NCI-H2171 (cell line): ENCODE measurements at regions not wholly inside any gene's neighbourhood (a gene's known extent, or its start where the extent isn't known, plus 50 kb on each side); places are given as distances from the start of the nearest gene placed in this dataset.

Experiments
- DNase-seq: peaks from one replicate; lab custom pipeline; 2025; lab: John Stamatoyannopoulos, UW

DNA sequence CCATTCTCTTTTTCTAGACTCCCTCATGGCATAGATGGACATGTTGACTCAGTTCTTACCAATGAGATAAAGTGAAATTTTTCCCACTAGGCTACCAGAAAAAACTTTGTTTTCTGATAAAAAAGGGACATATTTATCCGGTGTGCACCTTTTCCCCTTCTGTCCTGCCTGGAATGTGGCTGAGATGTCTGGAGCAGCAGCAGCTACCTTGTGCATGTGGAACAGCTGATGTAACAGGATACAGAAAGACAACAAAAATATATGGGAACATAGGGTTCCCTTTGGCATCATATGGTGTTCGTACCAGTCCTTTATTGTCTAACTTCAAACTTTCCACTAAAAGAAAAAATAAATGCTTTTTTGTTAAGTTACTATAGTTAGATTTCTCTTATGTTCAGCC lies 460.2 kb upstream of the HS6ST1 start:
- DNase-seq, result no peak

DNA sequence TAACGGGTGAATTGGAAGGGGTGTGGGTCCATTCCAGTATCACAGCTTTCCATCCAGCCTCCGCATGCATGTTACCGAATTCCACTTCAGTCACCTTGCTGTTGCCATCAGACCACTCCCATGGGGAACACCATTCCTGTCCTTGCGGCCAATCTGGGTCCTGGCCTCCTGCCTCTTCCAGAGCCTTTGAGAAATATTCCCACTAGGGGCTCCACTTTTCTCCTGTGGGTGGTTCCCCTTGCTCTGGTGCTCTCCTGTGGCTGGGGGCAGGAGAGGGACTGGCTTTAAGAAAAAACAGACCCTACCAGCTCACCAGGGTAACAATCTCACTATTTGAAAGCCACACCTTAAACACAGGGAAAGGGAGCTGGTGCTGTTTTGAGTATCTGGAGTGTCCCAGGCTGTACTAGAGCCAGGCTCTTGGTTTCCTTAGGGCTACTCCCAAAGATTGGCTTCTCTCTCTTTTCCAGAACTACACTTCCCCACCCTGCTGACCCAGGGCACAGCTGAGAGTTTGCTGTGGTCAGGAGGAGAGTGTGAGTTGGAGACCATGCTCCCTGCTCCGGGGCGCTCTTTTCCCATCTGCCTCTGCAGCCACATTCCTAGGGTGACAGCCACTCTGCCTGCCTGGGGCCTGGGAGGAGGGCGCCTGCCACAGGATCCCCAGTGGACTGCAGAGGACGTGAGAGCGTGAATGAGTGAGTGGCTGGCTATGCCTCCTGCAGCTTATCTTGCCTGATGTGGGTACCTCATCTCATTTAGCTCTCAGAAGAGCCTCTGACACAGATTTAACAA lies 460.8 kb upstream of the HS6ST1 start:
- no peak for DNase-seq

DNA sequence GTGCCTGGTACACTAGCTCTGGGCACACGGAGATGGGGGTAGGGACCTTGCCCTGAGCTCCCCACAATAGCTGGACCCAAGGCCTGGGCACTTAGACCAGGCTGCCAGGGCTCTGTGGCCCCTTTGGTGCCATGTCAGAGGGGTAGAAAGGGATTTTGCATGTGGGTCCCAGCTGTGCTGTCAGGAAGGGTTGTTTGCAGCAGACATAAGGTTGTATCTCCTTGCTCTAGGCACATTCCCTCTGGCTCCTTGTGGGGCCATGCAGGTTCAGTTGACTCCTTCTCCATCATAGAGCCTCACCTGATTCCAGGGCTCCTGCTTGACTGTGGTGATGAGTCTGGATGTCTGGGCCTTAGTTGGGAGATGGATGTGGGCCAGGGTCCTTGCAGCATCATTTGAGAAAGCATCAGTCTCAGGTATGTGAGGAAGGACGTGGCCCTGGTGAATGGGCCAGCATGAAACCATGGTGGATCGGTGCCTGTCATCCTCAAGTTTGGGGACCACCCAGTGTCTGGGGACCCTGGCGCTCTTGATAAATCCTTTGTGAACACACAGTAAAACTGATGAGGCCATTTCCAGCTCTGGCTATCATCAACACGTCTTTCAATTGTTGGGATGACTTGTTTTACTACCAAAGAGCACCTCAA lies 461.9 kb upstream of the HS6ST1 start:
- no peak for DNase-seq

DNA sequence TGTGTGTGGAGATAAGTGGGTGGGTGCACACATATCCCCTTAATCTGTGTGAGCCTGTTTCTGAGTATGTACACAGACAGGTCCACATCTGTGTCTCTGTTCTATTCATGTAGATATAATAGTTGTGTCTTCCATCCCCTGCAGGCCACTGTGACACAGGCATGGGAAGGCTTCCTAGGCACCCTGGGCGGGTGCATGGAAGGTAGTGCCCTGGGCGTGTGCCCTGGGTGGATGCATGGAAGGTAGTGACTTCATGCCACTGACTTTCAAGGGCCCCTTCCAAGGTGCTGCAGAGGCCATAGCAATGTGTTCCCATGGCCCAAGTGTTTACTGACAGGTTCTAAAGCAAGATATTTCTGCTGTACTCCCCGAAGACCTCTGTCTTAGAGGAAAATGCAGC lies 462.5 kb upstream of the HS6ST1 start:
- no peak for DNase-seq

DNA sequence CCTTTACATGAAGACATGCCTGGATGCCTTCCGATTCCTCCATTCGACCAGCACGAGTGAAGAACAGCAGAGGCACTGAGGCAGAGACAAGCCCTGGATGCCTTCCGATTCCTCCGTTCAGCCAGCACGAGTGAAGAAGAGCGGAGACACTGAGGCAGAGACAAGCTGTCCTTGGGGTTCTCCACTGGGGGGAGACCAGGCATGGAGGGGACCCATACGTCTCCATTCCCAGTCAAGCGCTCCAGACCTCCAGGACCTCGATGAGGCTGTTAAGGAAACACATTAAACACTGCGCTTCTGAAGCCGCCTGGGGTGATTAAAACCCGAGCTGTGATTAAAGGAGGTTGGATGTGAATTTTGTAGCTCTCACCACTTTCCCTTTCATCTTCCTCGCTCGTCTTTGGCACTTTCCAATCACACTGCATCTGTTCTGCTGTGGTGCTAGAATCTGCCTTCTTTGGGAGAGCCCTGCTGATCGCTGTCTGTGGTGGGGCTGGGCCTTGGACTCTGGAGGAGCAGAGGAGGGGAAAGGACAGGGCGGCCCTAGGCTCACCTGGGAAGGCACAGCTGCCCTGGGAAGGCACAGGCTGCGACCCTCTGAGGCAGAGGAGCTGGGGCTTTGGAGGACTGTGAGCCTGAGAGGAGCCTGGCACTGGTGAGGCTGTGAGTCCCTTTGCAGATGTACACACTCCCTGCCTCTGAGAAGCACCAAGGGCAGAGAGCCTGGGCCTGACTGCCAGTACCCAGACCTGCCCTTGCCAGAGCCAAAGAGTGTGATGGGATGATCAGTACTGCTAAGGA lies 463.1 kb upstream of the HS6ST1 start:
- DNase-seq, result no peak

DNA sequence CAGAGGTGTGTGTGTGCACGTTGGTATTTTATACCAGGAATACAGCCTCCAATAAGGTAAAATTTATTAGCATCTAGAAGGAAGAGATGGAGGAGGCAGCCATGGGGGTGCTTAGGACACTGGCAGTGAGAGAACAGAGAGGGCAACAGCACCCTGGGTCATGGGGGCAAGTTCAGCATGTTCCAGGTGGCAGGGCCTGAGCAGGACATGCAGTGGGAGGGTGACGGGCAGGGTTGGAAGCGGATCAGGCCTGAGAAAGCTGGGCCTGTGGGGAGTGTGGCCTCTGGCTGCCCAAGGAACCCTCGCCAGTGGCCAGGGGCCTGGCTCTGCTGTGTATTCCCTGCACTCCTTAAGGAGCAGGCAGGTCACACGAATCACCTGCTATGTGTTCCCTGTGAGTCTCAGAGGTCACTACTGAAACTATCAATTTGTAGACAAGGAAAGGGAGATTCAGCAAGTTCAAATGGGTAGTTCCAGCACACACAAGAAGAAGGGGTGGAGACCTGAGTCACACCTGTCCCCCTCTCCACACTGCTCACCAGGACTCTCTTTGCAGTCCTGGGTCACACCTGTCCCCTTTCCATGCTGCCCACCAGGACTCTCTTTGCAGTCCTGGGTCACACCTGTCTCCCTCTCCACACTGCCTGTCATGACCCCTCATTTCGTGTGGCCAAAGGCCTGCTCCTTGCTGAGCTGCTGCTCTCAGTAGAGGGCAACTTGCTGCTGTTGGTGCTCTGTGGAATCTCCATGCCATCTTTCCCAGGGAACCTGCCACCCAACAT lies 463.9 kb upstream of the HS6ST1 start:
- no peak for DNase-seq

DNA sequence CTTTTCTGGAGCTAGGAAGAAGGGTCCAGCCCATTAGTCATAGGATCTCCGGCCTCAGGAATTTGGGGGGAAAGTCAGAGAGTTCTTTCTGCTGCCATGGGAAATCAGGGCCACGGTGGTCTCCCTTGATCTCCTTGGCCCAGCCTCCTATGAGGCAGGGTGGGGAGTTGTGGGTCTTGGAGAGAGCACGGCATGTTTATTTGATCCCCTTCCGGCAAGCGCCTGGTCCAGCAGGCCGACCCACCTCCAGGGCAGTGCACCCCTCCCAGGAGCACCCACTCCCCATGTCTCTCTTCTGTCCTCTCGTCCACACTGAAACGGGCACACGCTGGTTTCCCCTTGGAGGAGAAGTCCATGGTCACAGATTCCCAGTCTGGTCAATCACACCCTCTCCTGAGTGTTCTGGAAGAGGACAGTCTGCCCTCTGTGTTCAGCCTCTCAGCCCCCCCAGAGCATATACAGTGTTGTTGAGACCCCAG lies 464.6 kb upstream of the HS6ST1 start:
- no peak for DNase-seq

DNA sequence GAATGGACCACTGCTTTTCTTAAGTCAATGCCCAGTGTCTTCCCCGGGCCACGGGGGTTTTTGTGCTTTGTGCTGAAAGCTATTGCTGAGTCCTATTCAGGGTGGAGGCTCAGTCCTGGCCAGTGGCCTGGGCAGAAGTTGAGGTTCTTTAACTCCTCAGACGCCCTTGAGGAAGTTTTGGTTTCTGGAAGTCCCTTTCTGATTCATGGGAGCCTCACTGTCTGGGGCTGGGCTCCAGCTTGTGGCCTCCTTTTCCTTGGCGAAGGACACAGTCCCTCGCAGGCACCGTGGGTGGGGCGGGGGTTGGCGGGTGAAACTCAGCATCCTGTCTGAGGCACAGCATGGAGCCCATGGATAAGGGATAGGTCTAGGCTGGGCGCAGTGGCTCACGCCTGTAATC lies 465.2 kb upstream of the HS6ST1 start:
- DNase-seq, result no peak

DNA sequence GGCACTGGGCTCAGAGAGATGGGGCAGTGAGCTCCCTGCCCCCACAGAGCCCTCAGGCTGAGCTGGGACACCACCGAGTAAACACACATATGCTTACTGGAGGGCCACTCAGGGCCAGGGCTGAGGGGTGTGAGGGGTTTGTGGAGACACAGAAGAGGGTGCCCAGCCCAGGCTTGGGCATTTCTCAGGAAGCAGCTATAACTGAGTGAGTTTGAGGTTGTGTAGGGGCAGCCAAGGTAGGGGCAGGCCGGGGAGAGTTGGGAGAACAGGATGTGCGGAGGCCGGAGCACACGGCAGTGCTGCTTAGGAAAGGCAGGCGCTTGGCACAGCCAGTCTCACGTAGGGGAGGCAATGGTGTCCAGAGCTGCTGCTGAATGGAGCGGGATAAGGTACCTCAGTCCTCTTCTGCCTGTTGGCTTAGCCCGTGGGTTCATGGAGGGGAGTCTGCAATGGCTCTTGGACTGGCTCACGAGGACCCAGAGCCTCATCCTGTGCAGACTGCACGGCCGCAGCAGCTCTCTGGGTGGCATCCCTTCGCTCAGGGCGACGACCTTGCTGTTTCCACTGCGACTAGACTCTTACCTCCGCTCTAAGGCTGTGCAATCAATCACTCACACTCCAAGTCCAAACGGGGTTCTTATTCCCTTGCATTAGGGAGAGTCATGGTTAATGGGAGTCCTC lies 466.1 kb upstream of the HS6ST1 start:
- no peak for DNase-seq

DNA sequence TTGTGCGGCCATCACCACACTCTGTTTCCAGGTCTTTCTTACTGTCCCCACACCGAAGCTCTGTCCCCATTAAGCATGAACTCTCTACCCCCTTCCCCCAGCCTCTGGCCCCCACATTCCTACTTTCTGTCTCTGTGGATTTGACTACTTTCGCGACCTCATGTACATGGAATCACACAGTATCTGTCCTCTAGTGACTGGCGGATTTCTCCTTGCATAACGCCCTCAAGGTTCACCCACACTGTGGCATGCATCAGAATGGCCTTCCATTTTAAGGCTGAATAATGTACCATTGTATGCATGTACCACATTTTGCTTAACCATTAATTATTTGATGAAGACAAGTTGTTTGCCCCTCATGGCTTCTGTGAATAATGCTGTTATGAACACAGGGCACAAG lies 467.6 kb upstream of the HS6ST1 start:
- DNase-seq, result no peak

DNA sequence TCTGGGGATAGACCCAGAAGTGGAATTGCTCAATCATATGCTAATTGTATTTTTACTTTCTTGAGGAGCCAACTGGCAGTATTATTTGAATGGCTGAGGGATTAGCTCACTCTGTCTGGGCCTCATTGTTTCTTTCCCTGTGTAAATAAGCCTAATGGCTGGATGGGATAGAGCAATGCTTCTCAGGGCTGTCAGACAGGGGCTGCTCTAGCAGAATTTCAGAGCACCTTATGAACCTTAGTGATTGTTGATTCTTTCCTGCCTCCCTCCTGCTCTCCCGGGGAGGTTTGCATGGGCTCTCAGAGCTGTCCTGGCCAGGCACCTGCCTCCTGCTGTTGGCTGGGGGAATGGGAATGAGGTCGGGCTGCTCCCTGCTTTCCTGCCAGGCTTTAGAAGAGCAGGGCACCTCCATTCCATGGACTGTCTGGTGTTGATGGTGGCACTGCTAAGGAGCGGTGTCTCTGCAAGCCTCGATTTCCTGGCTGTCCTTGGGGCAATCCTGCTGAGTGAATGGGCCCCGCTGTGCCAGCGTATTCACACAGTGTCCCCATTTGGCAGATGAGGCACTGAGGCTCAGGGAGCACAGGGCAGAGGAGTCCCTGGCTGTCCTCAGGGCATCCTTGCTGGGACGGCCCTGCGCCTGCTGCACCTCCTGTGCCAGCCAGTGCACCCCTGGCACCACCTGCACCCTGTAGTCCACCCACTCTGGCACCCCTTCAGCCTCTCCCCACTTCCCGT lies 468.2 kb upstream of the HS6ST1 start:
- no peak for DNase-seq

DNA sequence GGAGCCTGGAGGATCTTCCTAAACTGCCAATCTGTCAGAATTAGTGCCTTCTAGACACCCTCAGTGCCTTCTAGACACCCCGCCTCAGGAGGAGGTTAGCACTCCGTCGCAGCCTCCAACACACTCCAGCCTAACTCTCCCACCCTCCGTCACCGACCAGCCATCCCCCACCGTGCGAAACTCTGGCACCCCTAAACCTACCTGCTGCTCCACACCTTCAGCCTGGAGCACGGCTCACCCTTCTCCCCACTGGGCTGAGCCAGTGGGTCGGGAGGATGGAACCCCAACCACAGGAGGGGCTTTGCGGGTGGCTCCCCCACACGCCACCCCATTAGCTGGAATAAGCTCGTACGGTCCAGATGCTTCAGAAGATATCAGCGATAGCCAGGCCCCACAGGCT lies 468.9 kb upstream of the HS6ST1 start:
- no peak for DNase-seq

DNA sequence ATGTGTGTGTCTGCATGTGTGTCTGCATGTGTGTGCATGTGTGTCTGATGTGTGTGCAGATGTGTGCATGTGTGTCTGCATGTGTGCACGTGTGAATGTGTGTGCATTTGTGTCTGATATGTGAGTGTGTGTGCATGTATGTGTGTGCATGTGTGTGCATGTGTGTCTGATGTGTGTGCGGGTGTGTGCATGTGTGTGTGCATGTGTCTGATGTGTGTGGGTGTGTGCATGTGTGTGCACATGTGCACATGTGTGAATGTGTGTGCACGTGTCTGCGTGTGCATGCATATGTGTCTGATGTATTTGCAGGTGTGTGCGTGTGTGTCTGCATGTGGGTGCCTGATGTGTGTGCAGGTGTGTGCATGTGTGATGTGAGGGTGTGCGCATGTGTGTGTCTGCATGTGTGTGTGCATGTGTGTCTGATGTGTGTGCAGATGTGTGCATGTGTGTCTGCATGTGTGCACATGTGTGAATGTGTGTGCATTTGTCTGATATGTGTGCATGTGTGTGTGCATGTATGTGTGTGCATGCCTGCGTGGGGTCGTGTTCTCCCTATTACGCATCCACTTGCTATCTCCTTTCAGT lies 470.1 kb upstream of the HS6ST1 start:
- DNase-seq, result no peak

DNA sequence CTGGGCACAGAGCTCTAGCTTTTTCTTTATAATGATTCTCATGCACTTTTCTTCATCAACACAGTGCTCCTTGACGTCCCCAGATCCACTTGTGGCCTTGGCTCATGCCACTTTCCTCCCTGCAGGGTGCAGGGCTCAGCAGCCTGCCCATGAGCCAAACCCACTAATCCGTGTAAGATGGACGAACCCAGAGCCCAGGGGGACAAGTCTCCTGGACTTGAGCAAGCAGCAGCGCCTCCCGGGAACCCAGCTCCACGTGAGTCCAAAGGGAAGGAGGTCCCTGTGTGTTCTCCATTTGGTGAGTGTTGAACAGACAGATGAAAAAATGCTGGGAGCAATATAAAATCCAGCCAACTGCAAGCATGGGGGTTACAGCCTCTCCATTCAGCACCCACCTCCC lies 470.6 kb upstream of the HS6ST1 start:
- DNase-seq, result no peak

DNA sequence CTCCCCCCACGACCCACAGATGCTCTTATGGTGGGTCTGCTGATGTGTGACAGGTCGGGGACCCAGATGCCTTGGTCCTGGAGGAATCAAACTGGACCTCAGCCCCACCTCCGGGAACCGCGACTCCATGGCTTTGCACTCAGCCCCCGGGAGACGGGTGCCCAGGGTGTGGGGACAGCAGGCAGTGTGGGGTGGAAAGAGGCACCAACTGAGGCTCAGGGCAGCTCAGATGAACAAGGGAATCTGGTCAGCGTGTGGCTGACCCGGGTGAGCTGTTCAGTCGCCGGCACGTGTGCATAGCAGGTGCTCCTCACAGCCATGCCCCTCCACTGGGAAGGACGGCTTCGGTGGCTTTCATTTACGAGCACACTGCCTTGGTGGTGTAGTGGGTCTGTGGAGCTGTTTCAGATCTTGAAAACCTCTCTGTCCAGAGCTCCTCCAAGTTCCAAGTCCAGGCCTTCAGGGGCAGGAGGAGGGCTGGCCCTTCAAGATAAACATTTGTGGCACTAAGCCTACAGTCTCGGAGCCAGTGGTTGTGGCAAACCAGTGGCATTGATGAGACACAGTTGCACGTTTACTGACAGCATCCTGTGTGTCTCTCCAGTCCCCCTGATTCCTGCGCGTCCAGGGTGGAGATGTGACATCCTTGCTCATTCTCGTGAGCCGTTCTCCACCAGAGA lies 471.2 kb upstream of the HS6ST1 start:
- DNase-seq, result no peak

DNA sequence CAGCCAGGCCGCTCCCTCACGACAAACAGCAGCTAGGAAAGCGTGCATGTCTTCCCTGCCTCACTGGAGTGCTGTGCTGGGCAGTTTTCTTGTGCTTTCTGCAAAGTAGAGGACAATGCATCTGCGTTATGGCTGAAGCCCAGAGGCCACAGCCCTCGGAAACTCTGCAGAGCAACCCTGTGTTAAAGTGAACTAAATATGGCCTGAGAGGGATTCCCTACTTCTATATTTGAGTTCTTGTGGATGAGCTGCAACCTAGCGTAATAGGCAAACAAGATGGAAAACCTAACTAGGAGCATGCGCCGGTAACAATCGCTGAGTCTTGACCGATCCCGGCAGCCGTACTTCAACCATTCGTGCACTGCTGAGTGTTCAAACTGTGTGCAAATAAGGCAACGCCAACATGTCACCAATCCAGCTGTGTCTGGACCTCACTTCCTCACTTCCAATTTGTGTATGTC lies 471.9 kb upstream of the HS6ST1 start:
- DNase-seq, result no peak

DNA sequence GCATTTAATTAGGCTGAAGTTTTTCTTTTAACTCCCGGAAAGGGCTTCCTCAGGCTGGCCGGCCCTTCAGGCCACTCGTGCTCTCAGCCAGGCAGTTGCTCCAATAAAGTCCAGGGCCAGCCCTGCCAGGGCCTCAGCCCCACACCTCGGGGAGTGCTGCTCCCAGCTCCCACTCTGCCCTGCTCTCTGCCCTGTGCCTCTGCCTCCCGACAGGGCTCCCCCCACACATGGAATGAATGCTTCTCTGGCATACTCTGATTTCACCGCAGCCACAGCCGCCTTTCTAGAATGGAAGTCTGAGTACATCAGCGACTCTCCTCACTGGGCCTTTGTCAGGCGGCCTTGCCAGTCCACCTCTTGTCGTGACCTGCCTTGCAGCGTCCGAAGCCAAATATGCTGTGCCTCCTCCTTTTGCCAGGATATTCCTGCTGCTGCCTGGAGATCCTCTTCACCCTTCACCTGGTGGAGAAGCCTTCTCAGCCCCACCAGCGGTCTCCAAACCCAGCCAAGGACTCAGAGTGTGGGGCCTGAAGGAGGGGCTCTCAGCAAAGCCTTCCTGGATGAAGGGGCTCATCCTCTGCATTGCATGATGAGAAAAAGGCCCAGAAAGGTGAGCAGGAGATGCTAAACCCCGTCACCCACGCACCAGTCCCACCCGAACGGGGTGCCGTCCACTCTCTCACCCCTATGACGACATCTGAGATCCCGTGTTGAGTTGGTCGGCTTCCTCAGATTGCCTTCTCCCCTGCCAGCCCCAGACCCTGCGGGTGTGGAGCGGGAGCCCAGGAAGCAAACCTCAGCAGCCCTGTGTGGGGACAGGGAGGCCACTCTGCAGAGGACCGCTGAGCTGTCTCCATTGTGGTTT lies 472.7 kb upstream of the HS6ST1 start:
- no peak for DNase-seq

DNA sequence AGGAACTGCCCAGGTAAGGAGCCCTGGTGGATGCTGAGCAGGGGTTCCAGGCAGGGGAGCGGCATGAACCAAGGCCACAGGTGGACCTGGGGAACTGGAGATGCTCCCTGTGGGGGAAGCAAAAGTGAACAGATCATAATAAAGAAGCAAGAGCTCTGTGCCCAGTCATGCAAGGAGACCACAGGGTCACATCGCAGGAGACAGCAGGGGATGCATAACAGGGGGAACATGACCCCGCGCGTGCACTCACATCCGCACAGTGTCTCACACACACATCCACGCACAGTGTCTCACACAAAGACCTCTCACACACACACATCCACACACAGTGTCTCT lies 473.3 kb upstream of the HS6ST1 start:
- DNase-seq, result no peak
